ENCODE measurements at regions not wholly inside any gene's neighbourhood (a gene's known extent, or its start where the extent isn't known, plus 50 kb on each side); places are given as distances from the start of the nearest gene placed in this dataset.

DNA sequence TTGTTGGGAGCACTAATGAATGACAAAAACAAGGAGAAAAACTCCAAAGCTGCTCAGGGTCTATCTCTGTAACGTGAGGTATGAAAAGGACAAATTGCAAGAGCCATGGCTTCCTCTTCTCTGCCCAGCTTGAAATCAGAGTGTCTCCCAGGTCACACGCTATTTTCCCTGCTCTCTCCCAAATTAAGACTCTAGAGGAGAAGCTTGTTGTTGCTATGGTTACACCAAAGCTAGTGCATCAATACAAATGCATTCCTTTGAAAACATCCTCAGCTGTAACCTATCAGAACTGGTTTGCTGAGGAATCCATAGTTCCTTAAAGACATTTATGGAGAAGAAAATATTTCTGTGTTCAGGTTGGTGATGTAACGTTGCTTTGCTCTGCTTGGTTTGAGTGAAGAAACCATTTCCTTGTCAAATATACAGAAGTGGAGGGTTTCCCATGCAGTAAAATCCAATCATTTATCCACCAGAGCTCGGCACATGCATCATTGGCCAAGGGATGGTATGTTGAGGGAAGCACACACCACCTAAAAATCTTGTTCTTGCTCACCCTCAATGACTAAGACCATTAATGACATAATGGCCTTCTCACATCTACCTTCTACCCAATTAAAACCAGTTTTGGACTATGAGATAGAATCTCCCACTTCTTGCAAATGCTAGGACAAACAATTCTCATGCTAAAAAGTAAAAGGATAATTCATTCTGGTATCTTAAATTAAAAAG, 2135.6 kb upstream of the CELF4 start:
- Histone ChIP-seq H3K36me3 (ENCODE audit: insufficient read depth, insufficient read length, low read length) (no peaks in the 10 kb centered on the region), H3K9ac (ENCODE audit: insufficient read length, low read depth) (no peak overlapping the region), H3K27me3 (ENCODE audit: insufficient read depth, insufficient read length) (no peaks in the 10 kb centered on the region), H3K4me3 (ENCODE audit: insufficient read length, low read depth) (no peak overlapping the region), H3K9me3 (ENCODE audit: insufficient read depth, low read length) (no peaks in the 10 kb centered on the region), H3K4me1 (ENCODE audit: insufficient read depth, insufficient read length) (no peaks in the 10 kb centered on the region)
- DNase-seq (ENCODE audit: low read depth, low spot score) = no peak
- no peak for TF ChIP-seq SUZ12 (IDR thresholded peaks at IDR 0.05; ENCODE audit: extremely low read depth, insufficient read depth, insufficient read length)
- no peak for TF ChIP-seq ZNF274 (IDR thresholded peaks at IDR 0.05; ENCODE audit: low read depth, low read length)
- TF ChIP-seq YY1 (IDR thresholded peaks at IDR 0.05; ENCODE audit: insufficient read depth, insufficient read length) = no peak

GRCh38 chr18:39699340-39699964, 2133.9 kb upstream of the CELF4 start:
- Histone ChIP-seq H3K4me3 (ENCODE audit: insufficient read length, low read depth) (no peak overlapping the region), H3K36me3 (ENCODE audit: insufficient read depth, insufficient read length, low read length) (no peaks in the 10 kb centered on the region), H3K9ac (ENCODE audit: insufficient read length, low read depth) (no peak overlapping the region), H3K4me1 (ENCODE audit: insufficient read depth, insufficient read length) (no peaks in the 10 kb centered on the region), H3K9me3 (ENCODE audit: insufficient read depth, low read length) (no peaks in the 10 kb centered on the region; the same call in 1 of the 2 replicates), H3K27me3 (ENCODE audit: insufficient read depth, insufficient read length) (no peaks in the 10 kb centered on the region)
- TF ChIP-seq YY1 (IDR thresholded peaks at IDR 0.05; ENCODE audit: insufficient read depth, insufficient read length) (no peak), SUZ12 (IDR thresholded peaks at IDR 0.05; ENCODE audit: extremely low read depth, insufficient read depth, insufficient read length) (no peak), ZNF274 (IDR thresholded peaks at IDR 0.05; ENCODE audit: low read depth, low read length) (no peak)
- no peak for DNase-seq (ENCODE audit: low read depth, low spot score)

DNA sequence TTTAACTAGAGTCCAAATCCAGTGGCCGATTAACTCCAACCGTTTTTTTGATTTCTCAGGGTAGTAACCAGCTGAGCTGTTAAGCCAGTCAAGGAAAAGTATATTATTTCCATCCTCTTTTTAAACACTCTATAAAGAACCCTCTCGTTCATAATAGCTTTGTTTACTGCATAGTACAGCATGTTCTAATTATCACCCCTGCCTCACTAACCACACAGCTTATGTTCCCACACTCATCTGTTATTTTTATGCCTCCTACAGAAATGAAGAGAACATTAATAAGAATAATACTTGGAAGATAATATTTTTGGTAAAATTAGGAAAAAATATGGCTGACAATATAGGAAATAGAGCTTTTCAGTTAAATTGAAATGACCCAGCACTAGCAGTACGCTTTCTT, 2132.8 kb upstream of the CELF4 start:
- no peaks in the 10 kb centered on the region; the same call in 1 of the 2 replicates for H3K9me3 ChIP-seq (ENCODE audit: insufficient read depth, low read length)
- H3K36me3 ChIP-seq (ENCODE audit: insufficient read depth, insufficient read length, low read length) = no peaks in the 10 kb centered on the region
- no peak overlapping the region for H3K9ac ChIP-seq (ENCODE audit: insufficient read length, low read depth)
- H3K4me3 ChIP-seq (ENCODE audit: insufficient read length, low read depth) = no peak overlapping the region
- TF ChIP-seq ZNF274 (IDR thresholded peaks at IDR 0.05; ENCODE audit: low read depth, low read length) = no peak
- no peak for TF ChIP-seq SUZ12 (IDR thresholded peaks at IDR 0.05; ENCODE audit: extremely low read depth, insufficient read depth, insufficient read length)
- no peak for TF ChIP-seq YY1 (IDR thresholded peaks at IDR 0.05; ENCODE audit: insufficient read depth, insufficient read length)
- peaks cover 2% of the 10 kb centered on the region for H3K4me1 ChIP-seq (ENCODE audit: insufficient read depth, insufficient read length)
- no peak for DNase-seq (ENCODE audit: low read depth, low spot score)
- no peaks in the 10 kb centered on the region for H3K27me3 ChIP-seq (ENCODE audit: insufficient read depth, insufficient read length)

GRCh38 chr18:39693359-39693758, 2127.8 kb upstream of the CELF4 start:
- H3K9me3 ChIP-seq (ENCODE audit: insufficient read depth, low read length) = no peaks in the 10 kb centered on the region; the same call in 1 of the 2 replicates
- H3K9ac ChIP-seq (ENCODE audit: insufficient read length, low read depth) = no peak overlapping the region
- no peak for TF ChIP-seq SUZ12 (IDR thresholded peaks at IDR 0.05; ENCODE audit: extremely low read depth, insufficient read depth, insufficient read length)
- no peak for TF ChIP-seq YY1 (IDR thresholded peaks at IDR 0.05; ENCODE audit: insufficient read depth, insufficient read length)
- no peak for TF ChIP-seq ZNF274 (IDR thresholded peaks at IDR 0.05; ENCODE audit: low read depth, low read length)
- no peak overlapping the region for H3K4me3 ChIP-seq (ENCODE audit: insufficient read length, low read depth)
- no peaks in the 10 kb centered on the region for H3K27me3 ChIP-seq (ENCODE audit: insufficient read depth, insufficient read length)
- peaks cover 2% of the 10 kb centered on the region for H3K4me1 ChIP-seq (ENCODE audit: insufficient read depth, insufficient read length)
- no peak for DNase-seq (ENCODE audit: low read depth, low spot score)
- H3K36me3 ChIP-seq (ENCODE audit: insufficient read depth, insufficient read length, low read length) = no peaks in the 10 kb centered on the region

DNA sequence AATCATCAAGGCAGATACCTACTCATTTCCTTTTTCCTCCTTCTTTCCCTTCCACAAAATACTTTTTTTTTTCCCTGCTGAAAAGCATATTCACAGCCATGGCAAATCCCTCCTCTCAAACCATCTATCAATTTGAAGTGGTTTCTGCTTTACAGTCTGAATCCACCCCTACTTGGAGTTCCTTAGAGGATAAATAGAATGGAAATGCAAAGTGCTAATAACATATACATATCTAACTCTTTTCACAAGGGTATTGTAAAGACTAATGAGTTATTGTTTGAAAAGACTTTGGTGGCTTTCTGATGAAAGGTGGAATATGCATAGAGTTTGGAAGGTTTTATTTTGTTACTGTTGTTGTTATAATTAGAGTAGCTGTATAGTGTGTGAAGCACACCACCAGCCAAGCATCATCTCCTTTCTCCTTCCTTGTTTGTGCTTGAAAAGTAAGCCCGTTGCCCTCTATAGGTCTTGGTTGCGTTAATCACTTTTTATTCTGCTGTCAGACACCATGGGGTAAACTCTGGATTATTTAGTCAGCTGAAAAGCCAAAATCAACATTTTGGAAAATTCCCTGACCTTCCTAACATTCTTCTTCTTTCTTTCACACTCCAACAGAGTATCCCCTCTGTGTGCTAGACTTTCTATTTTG, 2126.9 kb upstream of the CELF4 start:
- H3K4me1 ChIP-seq (ENCODE audit: insufficient read depth, insufficient read length) = peaks cover 2% of the 10 kb centered on the region

GRCh38 chr18:39685303-39685902, 2119.8 kb upstream of the CELF4 start:
- TF ChIP-seq SUZ12 (IDR thresholded peaks at IDR 0.05; ENCODE audit: extremely low read depth, insufficient read depth, insufficient read length) (no peak), YY1 (IDR thresholded peaks at IDR 0.05; ENCODE audit: insufficient read depth, insufficient read length) (no peak), ZNF274 (IDR thresholded peaks at IDR 0.05; ENCODE audit: low read depth, low read length) (no peak)
- Histone ChIP-seq H3K27me3 (ENCODE audit: insufficient read depth, insufficient read length) (no peaks in the 10 kb centered on the region), H3K9me3 (ENCODE audit: insufficient read depth, low read length) (no peaks in the 10 kb centered on the region), H3K4me3 (ENCODE audit: insufficient read length, low read depth) (no peak overlapping the region), H3K9ac (ENCODE audit: insufficient read length, low read depth) (no peak overlapping the region), H3K4me1 (ENCODE audit: insufficient read depth, insufficient read length) (no peaks in the 10 kb centered on the region), H3K36me3 (ENCODE audit: insufficient read depth, insufficient read length, low read length) (no peaks in the 10 kb centered on the region)
- DNase-seq (ENCODE audit: low read depth, low spot score) = peak; percentile 69

More for the DNA sequence above, 2126.9 kb upstream of the CELF4 start:
- no peak overlapping the region for H3K4me3 ChIP-seq (ENCODE audit: insufficient read length, low read depth)
- DNase-seq (ENCODE audit: low read depth, low spot score) = no peak
- no peak for TF ChIP-seq ZNF274 (IDR thresholded peaks at IDR 0.05; ENCODE audit: low read depth, low read length)
- TF ChIP-seq SUZ12 (IDR thresholded peaks at IDR 0.05; ENCODE audit: extremely low read depth, insufficient read depth, insufficient read length) = no peak
- no peaks in the 10 kb centered on the region; the same call in 1 of the 2 replicates for H3K9me3 ChIP-seq (ENCODE audit: insufficient read depth, low read length)
- no peak overlapping the region for H3K9ac ChIP-seq (ENCODE audit: insufficient read length, low read depth)
- no peaks in the 10 kb centered on the region for H3K36me3 ChIP-seq (ENCODE audit: insufficient read depth, insufficient read length, low read length)
- H3K27me3 ChIP-seq (ENCODE audit: insufficient read depth, insufficient read length) = no peaks in the 10 kb centered on the region

DNA sequence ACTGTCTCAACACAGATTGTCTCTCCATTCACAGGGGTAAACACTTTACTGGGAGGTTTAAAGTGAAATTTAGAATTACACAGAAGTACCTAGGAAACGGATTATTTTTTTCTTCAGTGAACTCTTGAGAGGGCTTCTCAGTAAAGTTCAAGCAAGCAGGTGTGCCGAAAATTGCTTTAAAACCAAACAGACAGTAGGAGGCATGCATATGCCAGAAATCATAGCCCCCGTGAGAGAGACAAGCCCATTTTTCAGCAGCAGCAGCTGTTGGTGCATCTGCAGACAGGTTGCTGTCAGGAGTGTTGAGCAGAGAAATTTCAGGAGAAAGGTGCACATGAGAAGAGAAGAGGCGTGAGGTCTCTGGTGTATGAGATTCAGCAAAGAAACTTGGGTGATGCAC, 2115.5 kb upstream of the CELF4 start:
- no peak for DNase-seq (ENCODE audit: low read depth, low spot score)
- no peak overlapping the region for H3K4me3 ChIP-seq (ENCODE audit: insufficient read length, low read depth)
- no peaks in the 10 kb centered on the region for H3K9me3 ChIP-seq (ENCODE audit: insufficient read depth, low read length)
- H3K4me1 ChIP-seq (ENCODE audit: insufficient read depth, insufficient read length) = no peaks in the 10 kb centered on the region
- no peaks in the 10 kb centered on the region for H3K36me3 ChIP-seq (ENCODE audit: insufficient read depth, insufficient read length, low read length)
- no peak overlapping the region for H3K9ac ChIP-seq (ENCODE audit: insufficient read length, low read depth)
- H3K27me3 ChIP-seq (ENCODE audit: insufficient read depth, insufficient read length) = no peaks in the 10 kb centered on the region
- TF ChIP-seq SUZ12 (IDR thresholded peaks at IDR 0.05; ENCODE audit: extremely low read depth, insufficient read depth, insufficient read length) = no peak

Data from NT2/D1 (cell line).